DMS114 treated with DMSO at 0.1 percent for 48 hours (cell line): ENCODE measurements at regions not wholly inside any gene's neighbourhood (a gene's known extent, or its start where the extent isn't known, plus 50 kb on each side); places are given as distances from the start of the nearest gene placed in this dataset.

ENCODE experiments used
- DNase-seq: peaks from one replicate; lab custom pipeline; 2025; ENCODE audit not compliant: unreplicated experiment; lab: John Stamatoyannopoulos, UW

DNA sequence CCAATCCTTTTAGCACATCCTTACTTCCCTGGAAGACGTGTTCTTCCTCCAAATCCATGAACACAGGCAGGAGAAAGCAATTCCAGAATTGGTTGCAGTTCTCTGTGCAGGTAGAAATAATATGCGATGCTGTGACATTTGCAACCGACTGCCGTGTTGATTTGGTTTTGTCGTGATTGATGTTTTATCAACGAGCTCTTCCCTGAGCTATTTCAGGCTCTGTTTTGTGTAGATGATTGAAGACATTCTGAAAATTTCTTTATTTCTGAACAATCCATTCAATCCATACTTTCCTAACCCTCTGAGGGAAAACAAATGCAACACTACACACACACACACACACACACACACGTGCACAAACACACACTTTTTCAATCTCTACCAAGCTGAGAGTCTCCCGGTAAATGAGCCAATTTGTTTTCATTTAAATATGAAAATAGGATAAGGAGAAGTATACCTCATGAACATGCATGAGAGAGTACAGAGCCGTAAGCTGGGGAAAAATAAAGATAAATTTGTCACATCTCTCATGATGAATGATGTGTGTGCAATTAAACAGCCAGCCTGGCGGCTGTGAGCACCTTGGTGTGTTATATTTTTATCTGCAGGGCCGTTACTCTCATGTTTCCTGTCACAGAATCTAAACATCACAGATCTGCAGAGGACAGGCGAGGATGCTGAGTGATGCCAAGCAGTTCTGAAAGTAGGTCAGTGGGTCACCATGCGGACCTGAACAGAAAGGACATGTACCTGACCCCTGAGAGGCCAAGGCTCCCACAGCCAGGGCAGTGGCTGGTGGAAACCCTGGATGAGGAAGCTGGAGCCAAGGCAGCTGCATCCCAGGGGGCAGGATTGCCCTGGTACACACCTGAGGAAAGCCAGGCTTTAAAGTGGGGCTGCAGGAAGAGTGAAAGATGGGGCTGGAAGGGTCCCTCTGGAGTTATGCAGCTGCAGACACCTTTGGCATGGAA, 64.8 kb downstream of the PDCL3 start:
- DNase-seq, result no peak

DNA sequence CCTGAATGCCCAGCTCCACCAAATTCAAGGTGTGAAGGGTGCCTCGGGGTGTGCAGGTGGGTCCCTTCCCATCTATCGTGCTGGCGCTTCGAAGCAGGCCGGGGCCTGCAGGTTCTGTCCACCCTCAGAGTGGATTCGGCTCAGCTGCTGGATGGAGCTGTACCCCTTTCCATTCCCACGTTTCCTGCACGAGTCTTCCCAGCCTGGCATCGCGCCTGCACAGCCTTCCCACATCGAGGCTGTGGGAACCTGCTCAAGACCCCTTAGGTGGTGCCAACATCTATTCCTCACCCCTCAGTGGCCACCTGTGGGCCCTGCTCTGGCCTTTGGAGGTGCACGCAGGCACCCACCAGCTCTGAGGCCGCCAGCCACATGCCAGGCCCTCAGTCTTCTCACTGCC, 65.7 kb downstream of the PDCL3 start:
- DNase-seq, result no peak

DNA sequence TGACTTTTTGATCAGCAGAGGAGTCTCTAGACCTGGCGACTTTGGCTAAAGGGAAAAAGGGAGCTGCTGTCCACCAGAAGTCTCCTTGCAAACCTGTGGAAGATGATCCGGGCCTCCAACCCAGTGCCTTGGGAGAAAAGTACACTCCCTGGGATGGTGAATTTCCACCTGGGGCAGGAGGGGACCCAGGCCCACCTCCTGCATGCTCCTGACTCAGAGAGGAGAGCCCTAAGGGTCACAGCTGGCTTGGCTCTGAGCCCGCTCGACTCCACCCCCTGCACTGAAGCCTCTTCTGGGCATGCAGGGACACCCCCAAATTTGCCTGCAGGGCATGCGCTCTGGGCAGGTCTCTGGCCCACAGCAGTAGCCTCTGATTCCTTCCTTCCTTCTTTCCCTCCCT, 66.5 kb downstream of the PDCL3 start:
- DNase-seq, result no peak

DNA sequence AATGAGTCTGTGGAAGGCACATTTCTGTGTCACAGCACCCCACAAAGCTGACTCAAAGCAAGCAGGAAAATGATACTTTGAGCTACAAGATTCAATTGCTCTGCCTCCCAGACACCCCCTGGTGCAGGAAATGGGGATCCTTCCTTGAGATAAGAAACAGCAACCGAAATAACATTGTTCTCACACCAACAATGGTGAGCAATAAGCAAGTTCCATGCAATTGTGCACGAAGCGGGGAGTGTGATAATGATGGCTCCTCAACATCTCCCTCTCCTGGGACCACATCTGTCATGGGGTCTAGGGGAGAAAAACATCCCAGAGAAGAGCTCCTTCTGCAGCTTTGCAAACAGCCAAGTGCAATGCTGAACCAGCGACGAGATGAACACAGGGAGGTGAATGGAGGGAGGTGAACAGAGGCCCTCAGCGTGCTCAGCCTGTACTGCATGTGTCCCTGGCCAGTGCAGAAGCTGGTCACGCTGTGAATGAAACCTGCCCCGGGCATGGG, 67.7 kb downstream of the PDCL3 start:
- DNase-seq, result no peak

DNA sequence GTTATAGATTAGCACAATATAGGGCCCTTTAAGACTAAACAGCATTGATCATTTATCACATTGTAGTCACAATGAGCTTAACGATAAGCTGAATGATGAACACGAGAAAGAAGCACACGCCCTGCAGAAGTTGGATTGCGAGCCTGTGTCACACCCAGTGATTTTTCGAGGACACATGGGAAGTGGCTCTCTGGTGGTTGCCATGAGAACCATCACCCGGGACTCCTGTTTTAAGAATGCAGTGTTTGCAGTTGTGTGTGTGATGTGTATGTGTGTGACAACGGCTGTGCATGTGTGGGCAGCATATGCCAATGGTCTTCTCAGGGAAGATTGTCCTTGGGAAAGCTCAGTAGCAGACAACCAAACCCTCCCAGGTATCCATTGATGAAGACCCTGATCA, 69.2 kb downstream of the PDCL3 start:
- DNase-seq, result no peak

DNA sequence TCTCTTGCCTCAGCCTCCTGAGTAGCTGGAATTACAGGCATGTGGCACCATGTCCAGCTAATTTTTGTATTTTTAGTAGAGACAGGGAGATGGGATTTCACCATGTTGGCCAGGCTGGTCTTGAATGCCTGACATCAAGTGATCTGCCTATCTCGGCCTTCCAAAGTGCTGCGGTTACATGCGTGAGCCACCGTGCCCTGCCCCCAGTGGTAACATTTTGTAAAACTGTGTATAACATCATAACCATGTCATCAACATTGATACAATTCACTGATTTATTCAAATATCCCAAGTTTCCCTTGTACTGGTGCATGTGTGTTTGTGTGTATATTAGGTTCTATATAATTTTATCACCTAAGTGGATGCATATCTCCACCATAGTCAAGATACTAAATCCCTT, 70.0 kb downstream of the PDCL3 start:
- DNase-seq, result no peak

DNA sequence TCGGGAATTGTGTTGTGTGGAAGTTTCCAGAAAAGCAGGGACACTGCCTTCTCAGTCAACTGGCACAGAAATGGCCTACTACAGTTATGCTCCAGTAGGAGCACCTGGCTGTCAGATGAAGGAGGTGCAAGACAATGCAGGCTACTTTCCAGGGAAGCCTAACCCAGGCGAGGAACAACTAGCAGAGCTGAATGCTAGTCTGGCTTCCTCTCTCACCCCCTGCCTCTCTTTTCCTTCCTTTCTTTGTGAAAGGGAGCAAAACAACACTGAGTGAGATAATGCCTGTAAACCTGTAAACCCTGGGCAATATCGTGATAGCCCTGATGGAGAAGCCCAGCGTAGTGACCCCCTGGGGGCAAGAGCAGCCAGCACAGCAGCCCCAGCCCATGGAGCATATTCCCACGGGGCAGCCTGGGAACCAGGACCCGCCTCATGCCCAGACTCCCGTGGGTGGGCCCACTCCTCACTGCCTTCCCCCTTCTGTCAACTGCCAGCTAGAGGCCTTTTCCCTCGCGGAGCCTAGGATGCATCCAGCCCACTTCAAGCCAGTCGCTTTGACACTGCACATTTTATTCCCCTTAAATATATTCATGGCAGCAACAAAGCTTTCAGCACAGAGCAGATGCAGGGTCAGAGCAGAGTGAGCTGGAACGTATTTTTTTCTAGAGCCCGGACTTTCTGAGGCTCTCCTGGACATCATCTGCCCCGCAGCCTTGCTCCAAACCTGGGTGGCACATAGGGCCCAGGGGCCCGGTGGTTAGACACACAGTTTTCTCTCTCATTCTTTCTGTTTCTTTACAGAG, 77.0 kb downstream of the PDCL3 start:
- no peak for DNase-seq

DNA sequence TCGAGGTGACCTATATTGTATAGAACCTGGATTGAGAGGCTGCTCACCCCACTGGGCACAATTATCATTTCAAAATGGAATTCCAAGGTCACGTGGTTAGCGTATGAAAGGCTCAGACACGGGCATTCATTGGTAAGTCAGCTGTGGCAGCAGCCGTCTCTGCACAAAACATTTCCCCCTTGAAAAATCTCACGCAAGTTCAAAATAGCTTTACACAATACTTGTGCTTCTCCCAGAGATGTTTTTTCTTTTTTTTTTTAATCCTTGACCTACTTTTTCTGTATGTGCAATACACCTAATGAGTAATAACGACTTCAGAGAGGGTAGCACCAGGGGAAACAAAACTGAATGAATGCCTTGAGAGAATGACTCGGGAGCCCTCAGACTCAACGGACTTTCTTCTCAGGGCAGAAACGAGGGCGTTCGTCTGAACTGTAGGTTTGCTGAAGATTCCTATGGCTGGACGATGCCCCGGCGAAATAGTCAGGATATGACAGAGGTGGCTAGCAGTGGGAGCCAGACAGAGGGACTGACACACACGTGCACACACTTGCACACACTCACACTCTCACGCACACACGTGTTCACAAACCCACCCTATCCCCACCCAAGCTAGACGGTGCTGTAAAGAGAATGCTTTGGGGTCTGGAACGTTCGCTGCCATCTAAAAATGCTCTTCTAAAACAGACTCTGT, 77.8 kb downstream of the PDCL3 start:
- no peak for DNase-seq

DNA sequence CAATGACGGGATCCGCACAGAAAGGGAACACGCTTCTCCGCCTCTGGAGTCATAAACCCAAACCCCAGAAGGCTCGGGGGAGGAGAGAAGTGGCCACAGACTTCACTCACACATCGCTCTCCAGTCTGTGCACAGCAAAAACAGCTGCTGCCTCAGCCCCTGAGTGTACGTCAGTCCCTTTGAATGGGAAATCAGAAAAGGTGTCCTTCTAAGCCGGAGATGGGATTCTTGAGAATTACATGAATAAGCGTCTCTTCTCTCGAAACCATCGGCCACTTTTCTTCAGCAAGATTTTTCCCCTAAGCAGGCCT, 78.3 kb downstream of the PDCL3 start:
- no peak for DNase-seq

DNA sequence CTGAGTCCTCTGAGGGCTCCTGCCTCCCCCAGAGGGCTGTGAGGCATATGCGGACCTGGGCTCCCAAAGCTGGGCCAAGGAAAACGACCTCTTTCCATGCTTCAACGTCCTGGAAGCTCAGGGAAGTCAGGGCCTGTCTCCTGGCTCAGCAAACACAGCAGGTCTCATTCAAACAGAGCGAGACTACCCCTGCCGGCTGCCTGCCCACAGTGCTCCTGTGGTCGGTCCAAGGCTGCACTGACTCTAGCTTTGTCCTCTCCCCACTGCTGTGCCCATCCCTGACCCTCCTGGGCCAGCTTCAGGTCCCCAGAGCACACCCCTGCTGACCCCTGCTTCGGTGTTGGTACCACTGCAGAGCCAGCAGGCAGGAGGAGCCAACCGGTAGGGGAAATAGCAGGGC, 79.6 kb downstream of the PDCL3 start:
- no peak for DNase-seq

DNA sequence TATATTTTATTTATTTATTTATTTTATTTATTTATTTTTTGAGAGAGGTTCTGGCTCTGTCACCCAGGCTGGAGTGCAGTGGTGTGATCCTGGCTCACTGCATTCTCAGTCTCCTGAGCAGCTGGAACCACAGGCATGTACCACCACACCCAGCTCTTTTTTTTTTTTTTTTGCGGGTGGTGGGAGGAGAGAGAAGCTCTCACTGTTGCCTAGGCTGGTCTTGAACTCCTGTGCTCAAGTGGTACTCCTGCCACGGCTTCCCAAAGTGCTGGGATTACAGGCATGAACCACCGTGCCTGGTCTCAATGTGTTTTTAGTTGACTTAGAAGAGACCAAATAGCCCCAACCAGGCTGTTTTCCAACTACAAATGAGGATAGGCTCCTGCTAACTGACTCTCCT, 80.7 kb downstream of the PDCL3 start:
- DNase-seq, result no peak

DNA sequence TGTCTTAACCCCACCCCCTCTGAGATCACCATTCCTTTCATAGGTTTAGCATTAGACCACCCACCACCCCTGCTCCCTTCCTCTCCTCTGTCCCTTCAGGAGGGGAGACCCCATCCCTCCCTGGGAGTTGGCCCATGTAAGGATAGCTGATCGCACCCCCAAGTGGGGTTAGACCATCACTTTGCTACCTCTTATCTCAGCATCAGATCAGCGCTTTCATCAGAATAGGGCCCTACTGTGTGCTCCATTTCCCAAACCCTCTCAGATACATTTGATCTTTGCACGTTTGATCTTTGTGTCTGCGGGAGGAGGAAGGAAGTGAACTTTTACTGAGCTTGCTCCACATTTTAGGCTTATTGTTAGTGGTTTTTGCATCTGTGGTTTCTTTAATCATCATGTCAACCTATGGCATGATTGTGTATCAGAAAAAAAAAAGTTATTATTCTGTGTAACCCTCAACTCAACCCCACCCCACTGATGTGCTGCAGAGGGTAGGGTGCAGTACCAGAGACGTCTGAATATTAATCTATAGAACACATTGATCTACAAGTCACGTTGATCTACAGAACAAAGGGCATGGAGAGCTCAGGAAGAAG, 81.2 kb downstream of the PDCL3 start:
- no peak for DNase-seq

DNA sequence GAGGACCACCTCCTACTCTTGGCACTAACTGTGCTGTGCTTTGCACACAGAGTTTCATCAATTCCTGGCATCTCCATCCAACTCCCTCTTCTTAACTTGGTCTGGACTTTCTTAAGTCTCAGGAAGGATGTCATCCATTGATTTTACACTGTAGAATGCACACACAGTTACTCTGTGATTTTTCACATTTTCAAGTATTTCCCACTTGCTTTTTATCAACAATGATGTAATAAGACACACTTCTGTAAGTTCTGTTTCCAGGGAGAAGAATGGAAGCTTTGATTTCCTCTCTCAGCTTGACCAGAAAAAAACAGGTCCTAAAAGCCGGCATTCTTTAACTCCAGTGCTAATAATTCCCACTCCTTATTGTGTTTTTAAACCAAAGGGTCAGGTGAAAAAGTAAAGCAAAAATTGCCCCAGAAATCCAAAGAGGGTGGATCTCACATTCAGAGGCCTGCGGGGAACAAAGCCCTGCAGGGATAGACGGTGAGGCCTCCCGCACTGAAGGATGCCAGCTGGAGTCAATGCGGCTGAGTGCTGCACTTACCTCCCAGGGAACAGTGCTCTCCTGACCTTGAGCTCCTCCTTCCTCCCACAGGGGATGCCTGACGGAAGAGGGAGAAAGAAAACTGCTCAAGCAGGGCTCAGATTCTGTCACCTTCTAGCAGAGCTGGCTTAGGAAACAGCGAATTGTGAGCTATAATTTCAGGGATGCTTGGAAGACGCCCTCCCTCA, 83.1 kb downstream of the PDCL3 start:
- no peak for DNase-seq

DNA sequence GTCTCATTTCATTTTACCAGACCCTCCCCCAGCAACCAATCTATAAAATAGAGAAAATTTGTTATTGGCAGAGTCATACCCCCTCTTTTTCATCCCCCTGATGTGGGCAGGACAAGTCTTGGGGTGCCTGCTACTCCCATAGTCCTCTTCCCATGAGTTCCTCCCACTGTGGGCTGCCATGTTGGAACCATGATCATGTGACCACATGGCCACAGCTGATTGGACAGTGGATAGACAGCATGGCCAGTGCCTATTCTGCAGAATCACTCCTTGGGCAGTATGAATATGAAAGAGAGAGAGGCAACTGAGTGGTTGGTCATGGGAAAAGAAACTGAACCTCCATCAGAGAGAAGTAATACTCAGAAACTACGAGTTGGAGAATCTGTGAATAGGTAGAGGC, 84.9 kb downstream of the PDCL3 start:
- DNase-seq, result no peak

DNA sequence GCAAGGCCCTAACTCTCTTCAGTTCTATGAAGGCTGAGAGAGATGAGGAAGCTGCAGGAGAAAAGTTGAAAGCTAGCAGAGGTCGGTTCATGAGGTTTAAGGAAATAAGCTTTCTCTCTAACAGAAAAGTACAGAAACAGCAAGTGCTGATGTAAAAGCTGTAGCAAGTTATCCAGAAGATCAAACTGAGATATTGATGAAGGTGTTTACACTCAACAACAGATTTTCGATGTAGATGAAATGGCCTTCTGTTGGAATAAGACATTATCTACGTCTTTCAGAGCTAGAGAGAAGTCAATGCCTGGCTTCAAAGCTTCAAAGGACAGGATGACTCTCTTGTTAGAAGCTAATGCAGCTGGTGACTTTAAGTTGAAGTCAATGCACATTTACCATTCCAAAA, 87.4 kb downstream of the PDCL3 start:
- DNase-seq, result no peak

DNA sequence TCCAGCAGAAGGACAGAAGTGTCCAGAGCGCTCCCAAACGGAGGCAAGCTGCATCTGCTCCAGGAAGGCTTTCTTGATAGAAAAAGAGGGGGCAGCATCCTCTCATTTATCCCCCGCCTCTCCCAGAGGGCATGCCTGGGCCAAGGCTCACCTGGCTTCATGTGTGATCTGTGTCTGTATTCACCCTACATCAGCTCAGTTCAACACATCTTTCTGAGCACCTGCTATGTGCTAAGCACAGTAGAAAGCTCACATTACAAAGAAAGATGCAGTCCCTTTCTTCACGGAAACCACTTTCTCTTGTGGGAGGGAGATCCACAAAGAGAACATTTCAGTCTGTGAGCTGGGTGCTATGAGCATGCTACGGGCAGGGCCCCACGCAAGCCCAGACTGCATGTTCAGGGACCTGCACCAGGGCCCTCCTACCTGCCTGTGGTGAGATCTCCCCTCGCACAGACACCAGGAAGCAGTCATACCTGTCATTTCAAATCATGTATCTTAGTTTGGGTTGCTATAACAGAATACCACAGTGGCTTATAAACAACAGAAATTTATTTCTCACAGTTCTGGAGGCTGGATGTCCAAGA, 90.7 kb downstream of the PDCL3 start:
- DNase-seq, result no peak

DNA sequence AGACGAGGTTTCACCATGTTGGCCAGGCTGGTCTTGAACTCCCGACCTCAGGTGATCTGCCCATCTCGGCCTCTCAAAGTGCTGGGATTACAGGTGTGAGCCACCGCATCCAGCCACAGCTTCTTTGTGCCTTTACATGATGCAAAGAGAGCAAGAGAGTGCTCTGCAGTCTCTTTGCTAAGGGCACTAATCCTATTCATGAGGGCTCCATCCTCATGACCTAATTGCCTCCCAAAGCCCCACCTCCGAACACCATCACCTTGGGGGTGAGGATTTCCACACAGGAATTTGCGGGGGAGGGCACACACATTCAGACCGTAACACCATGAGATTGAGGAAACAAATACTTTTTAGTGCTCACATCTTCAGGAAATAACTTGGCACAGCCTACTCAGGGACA, 91.8 kb downstream of the PDCL3 start:
- DNase-seq, result no peak

DNA sequence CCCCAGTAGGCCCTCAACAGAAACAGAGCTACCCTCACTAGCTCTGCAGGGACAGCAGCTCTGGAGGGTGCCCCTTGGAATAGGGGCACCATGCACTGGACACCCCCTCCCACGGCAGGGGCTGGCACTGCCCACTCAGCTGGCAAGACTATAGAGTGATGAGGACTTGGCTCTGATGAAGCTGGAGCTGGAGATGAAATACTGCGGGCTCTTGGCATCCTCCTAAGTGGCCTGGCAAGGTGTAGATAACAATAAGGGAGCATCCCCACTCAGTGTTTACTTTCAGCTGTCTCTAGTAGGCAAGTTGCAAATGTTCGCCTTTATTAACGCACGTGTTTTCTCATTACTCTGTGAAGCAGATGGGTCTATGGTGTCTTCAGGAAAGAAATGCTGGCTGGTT, 92.7 kb downstream of the PDCL3 start:
- no peak for DNase-seq

DNA sequence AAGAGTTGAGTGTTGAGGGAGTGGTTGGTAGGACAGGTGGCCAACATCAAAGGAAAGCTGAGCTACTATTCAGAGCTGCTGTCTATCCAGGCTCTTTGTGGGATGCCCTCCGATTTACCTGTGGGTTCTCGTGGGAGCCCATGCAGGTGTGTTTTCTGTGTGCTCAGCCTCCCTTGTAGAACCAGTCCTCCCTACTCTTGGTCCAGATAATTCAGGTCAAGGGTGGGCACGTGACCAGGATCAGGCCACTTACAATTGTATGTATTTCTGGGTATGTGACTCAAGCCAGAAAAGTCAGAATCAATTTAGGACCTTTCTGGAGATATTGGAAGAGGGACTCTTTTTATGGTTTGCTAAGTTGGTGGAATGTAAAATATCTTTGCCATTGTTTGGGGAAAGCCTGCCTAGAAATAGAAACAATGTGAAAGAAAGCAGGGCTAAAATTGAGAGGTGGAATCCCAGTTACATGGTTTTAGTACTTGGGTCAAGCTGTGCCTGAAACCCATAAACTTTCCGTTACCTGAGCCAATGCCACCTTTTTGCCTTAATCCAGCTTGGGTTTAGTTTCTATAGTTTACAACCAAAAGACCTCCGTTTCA, 93.2 kb downstream of the PDCL3 start:
- DNase-seq, result no peak

DNA sequence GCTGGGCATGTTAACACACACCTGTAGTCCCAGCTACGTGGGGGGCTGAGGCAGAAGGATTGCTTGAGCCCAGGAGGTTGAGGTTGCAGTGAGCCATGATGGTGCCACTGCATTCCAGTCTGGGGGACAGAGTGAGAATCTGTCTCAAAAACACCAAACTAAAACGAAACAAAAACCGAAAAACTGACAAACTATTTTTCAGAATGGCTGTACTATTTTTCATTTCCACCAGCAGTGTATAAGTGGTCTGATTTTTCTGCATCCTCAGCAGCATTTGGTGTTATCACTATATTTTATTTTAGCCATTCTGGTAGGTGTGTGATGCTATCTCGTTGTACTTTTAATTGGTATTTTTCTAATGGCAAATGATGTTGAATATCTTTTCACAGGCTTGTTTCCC, 95.2 kb downstream of the PDCL3 start:
- no peak for DNase-seq
